ENCODE measurements at regions not wholly inside any gene's neighbourhood (a gene's known extent, or its start where the extent isn't known, plus 50 kb on each side); places are given as distances from the start of the nearest gene placed in this dataset.

DNA sequence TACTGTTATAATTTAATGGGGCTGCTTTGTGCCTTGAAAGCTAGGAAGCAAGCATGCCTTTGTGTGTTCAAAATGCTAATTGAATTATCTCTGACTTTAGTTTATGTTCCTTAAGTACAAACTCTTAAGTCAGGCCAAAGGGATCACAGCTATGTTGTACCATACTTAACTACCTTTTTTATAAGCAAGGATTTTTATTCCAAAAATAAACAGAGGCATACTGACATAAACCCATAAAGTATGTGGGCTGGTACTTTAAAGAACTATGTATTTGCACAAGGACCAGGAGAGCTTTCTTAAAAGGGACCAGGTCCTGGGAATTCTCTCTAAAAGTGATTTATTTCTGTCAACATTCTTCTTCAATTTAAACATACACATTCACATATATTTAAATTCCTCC is 57.8 kb upstream of the HCCS start:
- no peaks in the 10 kb centered on the region for H3K9me3 Mint-ChIP-seq (ENCODE audit: unreplicated experiment)

GRCh38 chrX:11056322-11057176 is 54.6 kb upstream of the HCCS start:
- Mint-ChIP-seq H3K9me3 (ENCODE audit: unreplicated experiment) (no peaks in the 10 kb centered on the region), H3K36me3 (ENCODE audit: low read depth, unreplicated experiment) (no peaks in the 10 kb centered on the region), H3K27me3 (ENCODE audit: low read depth, unreplicated experiment) (no peaks in the 10 kb centered on the region), H3K4me3 (ENCODE audit: unreplicated experiment) (no peak overlapping the region), H3K27ac (ENCODE audit: unreplicated experiment) (no peak overlapping the region), H3K4me1 (ENCODE audit: low read depth, unreplicated experiment) (peaks cover 2% of the 10 kb centered on the region)
- Histone ChIP-seq H3K36me3 (ENCODE audit: insufficient read depth, low read length) (no peaks in the 10 kb centered on the region), H3K27ac (ENCODE audit: low read depth, low read length) (no peak overlapping the region), H4K20me1 (ENCODE audit: insufficient read depth, low read length) (no peaks in the 10 kb centered on the region), H2AFZ (ENCODE audit: low read depth, low read length) (no peak overlapping the region), H3K9ac (ENCODE audit: low read length) (no peak overlapping the region), H3K4me2 (ENCODE audit: low read length) (no peak overlapping the region), H3K4me1 (ENCODE audit: insufficient read depth, low read length) (no peaks in the 10 kb centered on the region), H3K4me3 (ENCODE audit: insufficient read depth, low read depth, low read length) (no peak overlapping the region), H3K27me3 (ENCODE audit: insufficient read depth, low read length) (no peaks in the 10 kb centered on the region), H3K79me2 (ENCODE audit: insufficient read depth, low read length) (no peaks in the 10 kb centered on the region), H3K9me3 (ENCODE audit: insufficient read depth, low read depth, low read length) (no peaks in the 10 kb centered on the region)
- FAIRE-seq (no peak), DNase-seq (ENCODE audit: low read depth) (no peak)
- TF ChIP-seq, protein P1, sequence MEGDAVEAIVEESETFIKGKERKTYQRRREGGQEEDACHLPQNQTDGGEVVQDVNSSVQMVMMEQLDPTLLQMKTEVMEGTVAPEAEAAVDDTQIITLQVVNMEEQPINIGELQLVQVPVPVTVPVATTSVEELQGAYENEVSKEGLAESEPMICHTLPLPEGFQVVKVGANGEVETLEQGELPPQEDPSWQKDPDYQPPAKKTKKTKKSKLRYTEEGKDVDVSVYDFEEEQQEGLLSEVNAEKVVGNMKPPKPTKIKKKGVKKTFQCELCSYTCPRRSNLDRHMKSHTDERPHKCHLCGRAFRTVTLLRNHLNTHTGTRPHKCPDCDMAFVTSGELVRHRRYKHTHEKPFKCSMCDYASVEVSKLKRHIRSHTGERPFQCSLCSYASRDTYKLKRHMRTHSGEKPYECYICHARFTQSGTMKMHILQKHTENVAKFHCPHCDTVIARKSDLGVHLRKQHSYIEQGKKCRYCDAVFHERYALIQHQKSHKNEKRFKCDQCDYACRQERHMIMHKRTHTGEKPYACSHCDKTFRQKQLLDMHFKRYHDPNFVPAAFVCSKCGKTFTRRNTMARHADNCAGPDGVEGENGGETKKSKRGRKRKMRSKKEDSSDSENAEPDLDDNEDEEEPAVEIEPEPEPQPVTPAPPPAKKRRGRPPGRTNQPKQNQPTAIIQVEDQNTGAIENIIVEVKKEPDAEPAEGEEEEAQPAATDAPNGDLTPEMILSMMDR (IDR thresholded peaks at IDR 0.05; ENCODE audit: insufficient read depth, low read depth, low read length), result no peak
- no peak for TF ChIP-seq EZH2 (IDR thresholded peaks at IDR 0.05; ENCODE audit: insufficient read depth, low read length)

More for the DNA sequence above, 57.8 kb upstream of the HCCS start:
- H3K9ac ChIP-seq (ENCODE audit: low read length), result no peak overlapping the region
- no peak overlapping the region for H3K27ac ChIP-seq (ENCODE audit: low read depth, low read length)
- no peaks in the 10 kb centered on the region for H3K4me1 ChIP-seq (ENCODE audit: insufficient read depth, low read length)
- no peak overlapping the region for H3K4me2 ChIP-seq (ENCODE audit: low read length)
- FAIRE-seq, result peak; percentile 73
- no peaks in the 10 kb centered on the region for H3K9me3 ChIP-seq (ENCODE audit: insufficient read depth, low read depth, low read length)
- no peaks in the 10 kb centered on the region for H3K4me1 Mint-ChIP-seq (ENCODE audit: low read depth, unreplicated experiment)
- no peaks in the 10 kb centered on the region for H3K27me3 ChIP-seq (ENCODE audit: insufficient read depth, low read length)
- H3K4me3 ChIP-seq (ENCODE audit: insufficient read depth, low read depth, low read length), result no peak overlapping the region
- H3K36me3 ChIP-seq (ENCODE audit: insufficient read depth, low read length), result no peaks in the 10 kb centered on the region
- H3K79me2 ChIP-seq (ENCODE audit: insufficient read depth, low read length), result no peaks in the 10 kb centered on the region
- no peak overlapping the region for H3K4me3 Mint-ChIP-seq (ENCODE audit: unreplicated experiment)
- no peaks in the 10 kb centered on the region for H4K20me1 ChIP-seq (ENCODE audit: insufficient read depth, low read length)
- H3K27ac Mint-ChIP-seq (ENCODE audit: unreplicated experiment), result no peak overlapping the region
- H2AFZ ChIP-seq (ENCODE audit: low read depth, low read length), result no peak overlapping the region
- H3K36me3 Mint-ChIP-seq (ENCODE audit: low read depth, unreplicated experiment), result no peaks in the 10 kb centered on the region
- no peaks in the 10 kb centered on the region for H3K27me3 Mint-ChIP-seq (ENCODE audit: low read depth, unreplicated experiment)
- TF ChIP-seq EZH2 (IDR thresholded peaks at IDR 0.05; ENCODE audit: insufficient read depth, low read length), result no peak
- TF ChIP-seq, protein P1 (IDR thresholded peaks at IDR 0.05; ENCODE audit: insufficient read depth, low read depth, low read length), result no peak
- DNase-seq (ENCODE audit: low read depth), result no peak

GRCh38 chrX:11059933-11060332 is 51.2 kb upstream of the HCCS start:
- H2AFZ ChIP-seq (ENCODE audit: low read depth, low read length), result no peak overlapping the region
- Mint-ChIP-seq H3K9me3 (ENCODE audit: unreplicated experiment) (no peaks in the 10 kb centered on the region), H3K27me3 (ENCODE audit: low read depth, unreplicated experiment) (no peaks in the 10 kb centered on the region), H3K4me3 (ENCODE audit: unreplicated experiment) (no peak overlapping the region), H3K27ac (ENCODE audit: unreplicated experiment) (no peak overlapping the region), H3K4me1 (ENCODE audit: low read depth, unreplicated experiment) (peaks cover 2% of the 10 kb centered on the region), H3K36me3 (ENCODE audit: low read depth, unreplicated experiment) (no peaks in the 10 kb centered on the region)
- H3K27me3 ChIP-seq (ENCODE audit: insufficient read depth, low read length), result no peaks in the 10 kb centered on the region
- no peak overlapping the region for H3K4me3 ChIP-seq (ENCODE audit: insufficient read depth, low read depth, low read length)
- H3K27ac ChIP-seq (ENCODE audit: low read depth, low read length), result no peak overlapping the region
- H3K36me3 ChIP-seq (ENCODE audit: insufficient read depth, low read length), result no peaks in the 10 kb centered on the region
- peak; percentile 42 for DNase-seq (ENCODE audit: low read depth)
- no peaks in the 10 kb centered on the region for H3K79me2 ChIP-seq (ENCODE audit: insufficient read depth, low read length)
- no peak overlapping the region for H3K9ac ChIP-seq (ENCODE audit: low read length)
- FAIRE-seq, result peak; percentile 94
- no peak overlapping the region for H3K4me2 ChIP-seq (ENCODE audit: low read length)
- H3K9me3 ChIP-seq (ENCODE audit: insufficient read depth, low read depth, low read length), result no peaks in the 10 kb centered on the region
- TF ChIP-seq, protein P1 (IDR thresholded peaks at IDR 0.05; ENCODE audit: insufficient read depth, low read depth, low read length), result no peak
- TF ChIP-seq EZH2 (IDR thresholded peaks at IDR 0.05; ENCODE audit: insufficient read depth, low read length), result no peak
- H4K20me1 ChIP-seq (ENCODE audit: insufficient read depth, low read length), result no peaks in the 10 kb centered on the region
- peaks cover 7% of the 10 kb centered on the region for H3K4me1 ChIP-seq (ENCODE audit: insufficient read depth, low read length)

Data from astrocyte (in vitro differentiated cells and primary cell).